Epithelial cell of proximal tubule (primary cell): ENCODE measurements at regions not wholly inside any gene's neighbourhood (a gene's known extent, or its start where the extent isn't known, plus 50 kb on each side); places are given as distances from the start of the nearest gene placed in this dataset.

Source experiments
- DNase-seq: peaks from one replicate; pipeline ENCODE4 v3.0.0-alpha.2; 2011; ENCODE audit warnings: low read depth
- H3K4me3 ChIP-seq: 2 replicates; pipeline ENCODE4 v1.5.1; 2011; ENCODE audit warnings: low read depth, mild to moderate bottlenecking, low read length
- TF ChIP-seq, protein P1 (sequence below): conservative IDR thresholded peaks from 2 replicates; pipeline ENCODE4 v1.5.1; 2012; ENCODE audit warnings: low read depth, mild to moderate bottlenecking, low read length

DNA sequence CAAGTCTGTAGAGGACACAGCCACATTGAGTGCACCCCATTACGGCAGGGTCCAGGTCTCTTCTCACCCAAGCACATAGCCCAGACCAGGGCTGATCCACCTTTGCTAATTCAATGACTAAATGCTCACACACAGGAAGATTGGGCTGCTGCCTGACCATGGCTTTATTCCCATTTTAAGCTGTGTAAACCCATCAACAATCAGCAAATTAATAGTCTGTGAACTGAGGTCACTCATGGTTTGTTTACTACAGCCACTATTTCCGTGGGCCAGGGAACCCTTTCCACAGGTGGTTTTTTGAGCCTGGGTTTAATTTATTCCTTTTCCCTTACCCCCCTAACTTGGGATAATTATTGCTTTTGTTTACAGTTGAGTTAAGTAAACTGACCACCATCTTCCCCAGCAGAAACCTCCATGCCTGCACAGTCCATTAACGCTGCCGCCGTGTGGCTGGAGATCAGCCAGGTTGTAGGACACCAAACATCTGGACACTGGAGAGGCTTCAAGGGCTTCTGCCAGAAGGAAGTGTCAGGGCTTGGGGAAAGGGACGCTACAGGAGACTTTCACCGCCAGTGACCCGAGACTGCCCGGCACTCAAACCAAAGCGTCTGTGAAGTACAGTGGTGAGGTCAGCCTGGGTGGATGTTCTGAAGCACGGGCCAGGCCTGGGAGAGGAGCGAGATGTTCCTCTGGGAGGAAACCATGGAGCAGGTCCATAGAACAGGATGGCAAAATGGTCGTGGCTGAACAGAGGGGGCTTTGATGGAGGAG is 282.9 kb downstream of the DYSF start:
- H3K4me3 ChIP-seq, result no peak overlapping the region
- DNase-seq, result no peak
- TF ChIP-seq, protein P1, sequence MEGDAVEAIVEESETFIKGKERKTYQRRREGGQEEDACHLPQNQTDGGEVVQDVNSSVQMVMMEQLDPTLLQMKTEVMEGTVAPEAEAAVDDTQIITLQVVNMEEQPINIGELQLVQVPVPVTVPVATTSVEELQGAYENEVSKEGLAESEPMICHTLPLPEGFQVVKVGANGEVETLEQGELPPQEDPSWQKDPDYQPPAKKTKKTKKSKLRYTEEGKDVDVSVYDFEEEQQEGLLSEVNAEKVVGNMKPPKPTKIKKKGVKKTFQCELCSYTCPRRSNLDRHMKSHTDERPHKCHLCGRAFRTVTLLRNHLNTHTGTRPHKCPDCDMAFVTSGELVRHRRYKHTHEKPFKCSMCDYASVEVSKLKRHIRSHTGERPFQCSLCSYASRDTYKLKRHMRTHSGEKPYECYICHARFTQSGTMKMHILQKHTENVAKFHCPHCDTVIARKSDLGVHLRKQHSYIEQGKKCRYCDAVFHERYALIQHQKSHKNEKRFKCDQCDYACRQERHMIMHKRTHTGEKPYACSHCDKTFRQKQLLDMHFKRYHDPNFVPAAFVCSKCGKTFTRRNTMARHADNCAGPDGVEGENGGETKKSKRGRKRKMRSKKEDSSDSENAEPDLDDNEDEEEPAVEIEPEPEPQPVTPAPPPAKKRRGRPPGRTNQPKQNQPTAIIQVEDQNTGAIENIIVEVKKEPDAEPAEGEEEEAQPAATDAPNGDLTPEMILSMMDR, result no peak
